ENCODE measurements at regions not wholly inside any gene's neighbourhood (a gene's known extent, or its start where the extent isn't known, plus 50 kb on each side); places are given as distances from the start of the nearest gene placed in this dataset.

DNA sequence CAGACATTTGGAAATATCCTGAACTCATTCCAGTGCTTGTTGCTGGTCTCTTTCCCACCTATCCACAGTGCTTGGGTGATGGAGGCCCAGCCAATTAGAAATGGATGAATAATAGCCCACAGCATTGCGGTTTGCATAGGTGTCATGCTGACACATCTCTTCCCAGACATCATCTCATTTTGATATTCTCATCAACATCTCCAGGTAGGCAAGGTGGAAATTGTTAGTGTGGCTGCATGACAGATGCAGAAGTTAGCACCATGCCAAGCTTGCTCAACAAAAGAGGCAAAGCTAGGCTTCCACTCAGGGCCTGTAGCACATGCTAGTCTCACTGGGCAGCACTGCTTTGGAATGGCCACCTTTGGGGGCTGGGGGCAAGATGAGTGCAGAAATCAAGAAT lies 1118.9 kb downstream of the VRK1 start:
- intact Hi-C loops (cut with micrococcal nuclease) = no loop called here
- Mint-ChIP-seq H3K9me3 (peaks cover 2% of the 10 kb centered on the region), H3K36me3 (ENCODE audit: low read depth) (no peaks in the 10 kb centered on the region), H3K27me3 (no peaks in the 10 kb centered on the region), H3K27ac (no peak overlapping the region), H3K4me1 (no peaks in the 10 kb centered on the region), H3K4me3 (no peak overlapping the region)
- TF ChIP-seq, protein P1, sequence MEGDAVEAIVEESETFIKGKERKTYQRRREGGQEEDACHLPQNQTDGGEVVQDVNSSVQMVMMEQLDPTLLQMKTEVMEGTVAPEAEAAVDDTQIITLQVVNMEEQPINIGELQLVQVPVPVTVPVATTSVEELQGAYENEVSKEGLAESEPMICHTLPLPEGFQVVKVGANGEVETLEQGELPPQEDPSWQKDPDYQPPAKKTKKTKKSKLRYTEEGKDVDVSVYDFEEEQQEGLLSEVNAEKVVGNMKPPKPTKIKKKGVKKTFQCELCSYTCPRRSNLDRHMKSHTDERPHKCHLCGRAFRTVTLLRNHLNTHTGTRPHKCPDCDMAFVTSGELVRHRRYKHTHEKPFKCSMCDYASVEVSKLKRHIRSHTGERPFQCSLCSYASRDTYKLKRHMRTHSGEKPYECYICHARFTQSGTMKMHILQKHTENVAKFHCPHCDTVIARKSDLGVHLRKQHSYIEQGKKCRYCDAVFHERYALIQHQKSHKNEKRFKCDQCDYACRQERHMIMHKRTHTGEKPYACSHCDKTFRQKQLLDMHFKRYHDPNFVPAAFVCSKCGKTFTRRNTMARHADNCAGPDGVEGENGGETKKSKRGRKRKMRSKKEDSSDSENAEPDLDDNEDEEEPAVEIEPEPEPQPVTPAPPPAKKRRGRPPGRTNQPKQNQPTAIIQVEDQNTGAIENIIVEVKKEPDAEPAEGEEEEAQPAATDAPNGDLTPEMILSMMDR (IDR thresholded peaks at IDR 0.05) = no peak
- ChIA-PET CTCF (no interaction called here), POLR2A (no interaction called here)
- DNase-seq = no peak
- ATAC-seq (ENCODE audit: low read depth) = no peak

DNA sequence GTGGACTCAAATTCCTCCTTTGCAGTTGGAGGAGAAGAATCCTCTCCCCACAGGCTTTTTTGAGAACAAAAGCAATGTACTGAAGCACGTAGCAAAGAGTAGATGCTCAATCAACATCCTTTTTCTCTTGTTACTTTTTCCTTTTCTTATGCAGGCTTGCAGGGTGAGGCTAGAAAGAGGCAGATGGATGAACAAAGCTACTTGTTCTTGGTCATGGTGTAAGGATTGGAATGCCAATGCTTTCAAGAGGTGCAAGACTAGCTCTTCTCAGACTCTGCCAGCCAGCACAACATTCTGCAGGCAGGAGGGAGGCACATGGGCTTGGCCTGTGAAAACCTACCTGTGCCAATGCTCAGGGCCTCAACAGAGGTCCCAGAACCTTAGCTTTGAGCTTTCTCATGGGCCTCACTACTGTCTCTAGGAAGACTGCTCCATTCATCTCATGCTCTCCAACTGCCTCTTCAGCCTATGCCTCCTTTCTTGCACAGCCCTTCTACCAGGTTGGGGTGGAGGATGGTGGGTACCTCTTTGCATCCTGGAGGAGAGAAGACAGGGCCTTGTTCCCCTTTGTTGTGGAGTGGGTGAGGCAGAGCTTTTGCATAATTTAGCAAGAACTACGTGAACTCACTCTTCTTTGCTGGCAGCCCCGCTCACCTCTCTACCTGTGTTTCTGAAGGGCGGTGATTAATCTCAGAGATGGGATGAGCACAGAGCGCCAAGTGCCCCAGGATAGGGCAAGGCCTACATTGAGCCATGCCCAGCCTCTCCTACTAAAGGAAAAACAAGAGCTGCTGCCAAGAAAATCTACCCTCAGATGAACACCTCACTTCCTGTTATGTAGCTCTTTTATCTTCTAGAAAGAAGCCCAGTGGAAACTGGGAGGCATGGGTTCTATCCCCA lies 1119.7 kb downstream of the VRK1 start:
- peaks cover 2% of the 10 kb centered on the region for H3K9me3 Mint-ChIP-seq
- H3K27me3 Mint-ChIP-seq = no peaks in the 10 kb centered on the region
- H3K27ac Mint-ChIP-seq = no peak overlapping the region
- H3K4me1 Mint-ChIP-seq = no peaks in the 10 kb centered on the region
- ATAC-seq (ENCODE audit: low read depth) (no peak), DNase-seq (no peak)
- TF ChIP-seq, protein P1 (IDR thresholded peaks at IDR 0.05) = no peak
- ChIA-PET POLR2A (no interaction called here), CTCF (no interaction called here)
- intact Hi-C loops (cut with micrococcal nuclease) = no loop called here
- H3K4me3 Mint-ChIP-seq = no peak overlapping the region
- no peaks in the 10 kb centered on the region for H3K36me3 Mint-ChIP-seq (ENCODE audit: low read depth)

DNA sequence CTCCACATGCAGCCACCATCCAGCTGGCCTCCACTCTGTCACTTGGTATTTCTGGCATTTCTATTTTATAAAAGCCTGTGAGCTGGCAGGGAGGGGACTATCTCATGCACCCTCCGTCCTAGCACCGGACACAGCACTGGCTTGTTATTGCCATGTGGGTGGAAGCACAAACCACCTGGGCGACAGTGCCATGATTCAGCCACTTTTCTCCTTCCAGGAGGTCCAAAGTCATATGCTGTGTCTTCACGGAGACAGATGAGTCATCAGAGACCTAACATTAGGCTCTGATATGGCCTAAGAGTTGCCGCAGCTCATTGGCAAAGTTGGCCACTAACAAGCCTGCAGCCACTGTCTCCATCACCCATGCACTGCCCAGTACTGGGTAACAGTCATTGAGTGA lies 1123.0 kb downstream of the VRK1 start:
- POLR2A ChIA-PET = no interaction called here
- Mint-ChIP-seq H3K27me3 (no peaks in the 10 kb centered on the region), H3K4me1 (no peaks in the 10 kb centered on the region), H3K27ac (no peak overlapping the region), H3K9me3 (peaks cover 5% of the 10 kb centered on the region), H3K4me3 (no peak overlapping the region), H3K36me3 (ENCODE audit: low read depth) (no peaks in the 10 kb centered on the region)
- DNase-seq (no peak), ATAC-seq (ENCODE audit: low read depth) (no peak)
- TF ChIP-seq, protein P1 (IDR thresholded peaks at IDR 0.05) = no peak
- CTCF ChIA-PET = no interaction called here
- intact Hi-C loops (cut with micrococcal nuclease) = no loop called here

DNA sequence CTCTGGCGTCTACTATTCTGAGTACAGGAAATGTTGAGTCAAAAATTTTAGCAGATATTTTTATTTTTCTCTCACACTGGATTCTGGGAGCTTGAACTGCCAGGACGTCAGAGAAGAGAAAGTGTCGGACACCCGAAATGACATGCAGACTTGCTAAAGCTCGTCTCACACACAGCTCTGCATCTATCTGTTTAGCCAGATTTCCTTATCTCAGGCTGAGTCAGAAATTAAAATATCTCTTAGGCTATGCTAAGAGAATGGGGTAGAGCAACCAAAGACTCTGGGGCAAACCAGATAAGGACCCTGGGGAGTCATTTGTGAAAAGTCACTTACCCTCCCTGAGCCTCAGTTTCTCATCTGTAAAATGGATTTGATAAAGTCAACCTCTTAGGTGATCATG lies 1124.1 kb downstream of the VRK1 start:
- Mint-ChIP-seq H3K36me3 (ENCODE audit: low read depth) (no peaks in the 10 kb centered on the region), H3K27me3 (no peaks in the 10 kb centered on the region), H3K4me1 (no peaks in the 10 kb centered on the region), H3K9me3 (peaks cover 7% of the 10 kb centered on the region), H3K4me3 (no peak overlapping the region), H3K27ac (no peak overlapping the region)
- no peak for DNase-seq
- ChIA-PET CTCF (no interaction called here), POLR2A (no interaction called here)
- intact Hi-C loops (cut with micrococcal nuclease) = no loop called here
- TF ChIP-seq, protein P1 (IDR thresholded peaks at IDR 0.05) = no peak
- ATAC-seq (ENCODE audit: low read depth) = no peak

DNA sequence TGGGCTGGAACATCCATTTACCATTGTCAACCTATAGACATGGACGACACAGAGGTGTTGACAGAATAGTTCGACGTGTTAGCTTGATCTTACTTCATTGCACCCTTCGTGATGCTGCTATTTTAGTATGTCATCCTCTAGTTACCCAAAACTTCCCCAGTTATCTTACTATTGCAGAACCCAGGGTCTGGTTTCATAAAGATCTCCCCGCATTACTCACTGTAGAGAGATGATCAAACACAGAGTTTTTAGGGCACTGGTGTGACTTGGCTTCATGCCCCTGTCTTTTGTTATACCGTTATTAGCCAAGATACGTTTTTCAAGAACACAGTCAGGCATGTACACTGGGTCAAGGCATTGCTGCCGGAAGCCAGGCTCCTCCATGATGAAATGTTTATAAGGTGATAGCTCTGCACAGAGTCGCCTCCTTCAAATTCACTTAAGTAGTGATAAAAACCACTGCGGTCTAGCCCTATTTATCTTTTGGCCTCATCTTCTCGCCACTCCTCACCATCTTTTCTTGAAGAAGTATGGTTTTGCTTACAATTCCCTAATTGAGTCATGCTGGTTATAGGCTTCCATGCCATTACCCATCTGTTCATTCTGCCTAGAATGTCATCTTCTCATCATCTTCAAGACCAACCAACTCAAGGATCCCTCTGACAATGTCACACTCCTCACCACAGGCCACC lies 1127.9 kb downstream of the VRK1 start:
- DNase-seq (no peak), ATAC-seq (ENCODE audit: low read depth) (no peak)
- intact Hi-C loops (cut with micrococcal nuclease) = no loop called here
- no peak overlapping the region for H3K27ac Mint-ChIP-seq
- H3K27me3 Mint-ChIP-seq = no peaks in the 10 kb centered on the region
- POLR2A ChIA-PET = no interaction called here
- H3K9me3 Mint-ChIP-seq = peaks cover 10% of the 10 kb centered on the region
- TF ChIP-seq, protein P1 (IDR thresholded peaks at IDR 0.05) = no peak
- CTCF ChIA-PET = no interaction called here
- no peak overlapping the region for H3K4me3 Mint-ChIP-seq
- no peaks in the 10 kb centered on the region for H3K36me3 Mint-ChIP-seq (ENCODE audit: low read depth)
- H3K4me1 Mint-ChIP-seq = no peaks in the 10 kb centered on the region

Measured in activated B cell treated with CpG ODN at 0.5 μM for 24 hours (primary cell).